NCI-H748 (cell line): ENCODE measurements at regions not wholly inside any gene's neighbourhood (a gene's known extent, or its start where the extent isn't known, plus 50 kb on each side); places are given as distances from the start of the nearest gene placed in this dataset.
"Not testable (repeated sequence)": the region's sequence is repeated elsewhere in the genome, so short reads cannot be mapped to it uniquely, and the experiment has no call there.

Source experiments
- DNase-seq: peaks from one replicate; lab custom pipeline; 2025; ENCODE audit not compliant: unreplicated experiment; lab: John Stamatoyannopoulos, UW

GRCh38 chr20:47845382-47845977 lies 60.2 kb upstream of the SULF2 start:
- DNase-seq: not testable (repeated sequence)

- DNase-seq: not testable (repeated sequence)
These were observed 59.3 kb upstream of the SULF2 start for GRCh38 chr20:47844568-47844906.

- DNase-seq: no peak
These were observed 58.7 kb upstream of the SULF2 start for GRCh38 chr20:47843886-47844567.

- not testable (repeated sequence) for DNase-seq
These were observed 57.7 kb upstream of the SULF2 start for GRCh38 chr20:47842950-47843349.

- not testable (repeated sequence) for DNase-seq
These were observed 56.7 kb upstream of the SULF2 start for GRCh38 chr20:47842004-47842403.

- not testable (repeated sequence) for DNase-seq
These were observed 51.1 kb upstream of the SULF2 start for GRCh38 chr20:47836256-47836817.
